ENCODE measurements at regions not wholly inside any gene's neighbourhood (a gene's known extent, or its start where the extent isn't known, plus 50 kb on each side); places are given as distances from the start of the nearest gene placed in this dataset.

- DNase-seq (ENCODE audit: low read depth) = no peak
Measured at GRCh38 chr21:24353492-24353891, 1253.8 kb downstream of the MRPL39 start.

- DNase-seq (ENCODE audit: low read depth) = peak; percentile 9
Measured at GRCh38 chr21:24339406-24339805, 1267.9 kb downstream of the MRPL39 start.

- DNase-seq (ENCODE audit: low read depth) = no peak
Measured at GRCh38 chr21:24336491-24336890, 1270.8 kb downstream of the MRPL39 start.

GRCh38 chr21:24323536-24323935, 1283.7 kb downstream of the MRPL39 start:
- DNase-seq (ENCODE audit: low read depth) = no peak

- no peak for DNase-seq (ENCODE audit: low read depth)
Measured at GRCh38 chr21:24316277-24316922, 1290.9 kb downstream of the MRPL39 start.

GRCh38 chr21:24310788-24311187, 1296.5 kb downstream of the MRPL39 start:
- DNase-seq (ENCODE audit: low read depth) = no peak

GRCh38 chr21:24308183-24308582, 1299.1 kb downstream of the MRPL39 start:
- DNase-seq (ENCODE audit: low read depth) = no peak

- no peak for DNase-seq (ENCODE audit: low read depth)
Measured at GRCh38 chr21:24302400-24302799, 1304.9 kb downstream of the MRPL39 start.

GRCh38 chr21:24298040-24298439, 1309.2 kb downstream of the MRPL39 start:
- no peak for DNase-seq (ENCODE audit: low read depth)

- no peak for DNase-seq (ENCODE audit: low read depth)
Measured at GRCh38 chr21:24294171-24294570, 1313.1 kb downstream of the MRPL39 start.

GRCh38 chr21:24290151-24290833, 1317.0 kb downstream of the MRPL39 start:
- no peak for DNase-seq (ENCODE audit: low read depth)

- no peak for DNase-seq (ENCODE audit: low read depth)
Measured at GRCh38 chr21:24289539-24289938, 1317.7 kb downstream of the MRPL39 start.

- no peak for DNase-seq (ENCODE audit: low read depth)
Measured at GRCh38 chr21:24280596-24280995, 1326.7 kb downstream of the MRPL39 start.

GRCh38 chr21:24278711-24279110, 1328.6 kb downstream of the MRPL39 start:
- DNase-seq (ENCODE audit: low read depth) = no peak

GRCh38 chr21:24276204-24276603, 1331.1 kb downstream of the MRPL39 start:
- no peak for DNase-seq (ENCODE audit: low read depth)

GRCh38 chr21:24275616-24276015, 1331.7 kb downstream of the MRPL39 start:
- DNase-seq (ENCODE audit: low read depth) = no peak

GRCh38 chr21:24272521-24272938, 1334.8 kb downstream of the MRPL39 start:
- DNase-seq (ENCODE audit: low read depth) = peak; percentile 100

GRCh38 chr21:24265987-24266386, 1341.3 kb downstream of the MRPL39 start:
- no peak for DNase-seq (ENCODE audit: low read depth)

GRCh38 chr21:24260751-24261150, 1346.5 kb downstream of the MRPL39 start:
- DNase-seq (ENCODE audit: low read depth) = no peak

GRCh38 chr21:24259241-24259640, 1348.0 kb downstream of the MRPL39 start:
- DNase-seq (ENCODE audit: low read depth) = no peak

GRCh38 chr21:24255591-24255990, 1351.7 kb downstream of the MRPL39 start:
- DNase-seq (ENCODE audit: low read depth) = no peak

GRCh38 chr21:24225431-24225830, 1381.8 kb downstream of the MRPL39 start:
- DNase-seq (ENCODE audit: low read depth) = no peak

- DNase-seq (ENCODE audit: low read depth) = no peak
Measured at GRCh38 chr21:24224422-24224821, 1382.9 kb downstream of the MRPL39 start.

- DNase-seq (ENCODE audit: low read depth) = no peak
Measured at GRCh38 chr21:24223624-24224023, 1383.7 kb downstream of the MRPL39 start.
